Thoracic aorta (tissue), 2 donors: ENCODE measurements at regions not wholly inside any gene's neighbourhood (a gene's known extent, or its start where the extent isn't known, plus 50 kb on each side); places are given as distances from the start of the nearest gene placed in this dataset.
A peak's percentile ranks its signal among the peaks of the same experiment; 100 is the strongest.

Experiments used
- ATAC-seq: fragments of 150-250 bp; one replicate; pipeline ENCODE4 v1.8.0; 2017; ENCODE audit warnings: low read depth; ENCODE audit not compliant: insufficient number of reproducible peaks, low FRiP score
- DNase-seq: peaks from one replicate; pipeline ENCODE4 v3.0.0-alpha.2; 2020; ENCODE audit warnings: low spot score
- H3K27ac ChIP-seq, 2 donors: fragments of 200-600 bp; sonication (generic); 1 replicate in 1 of 2; 2 replicates in 1 of 2; pipeline ENCODE4 v1.5.1; 2016; ENCODE audit warnings: mild to moderate bottlenecking in 2 of 2, moderate library complexity in 2 of 2
- H3K27me3 ChIP-seq: fragments of 200-600 bp; sonication (generic); replicated peaks from 2 replicates; pipeline ENCODE4 v1.6.0; 2016; ENCODE audit warnings: mild to moderate bottlenecking; ENCODE audit not compliant: insufficient read depth
- H3K36me3 ChIP-seq: fragments of 200-600 bp; sonication (generic); one replicate; pipeline ENCODE4 v1.5.1; 2016
- H3K4me1 ChIP-seq, 2 donors: fragments of 200-600 bp; sonication (generic); 1 replicate in 1 of 2; 2 replicates in 1 of 2; pipeline versions ENCODE4 v1.5.1 to v1.6.0; 2016; ENCODE audit warnings: low read depth in 2 of 2, mild to moderate bottlenecking in 1 of 2; ENCODE audit not compliant: control insufficient read depth in 1 of 2
- H3K4me3 ChIP-seq: fragments of 200-600 bp; sonication (generic); 2 replicates; pipeline ENCODE4 v1.5.1; 2016; ENCODE audit warnings: mild to moderate bottlenecking
- H3K9me3 ChIP-seq: fragments of 200-600 bp; sonication (generic); 2 replicates; pipeline ENCODE4 v1.5.1; 2016
- CTCF ChIP-seq: fragments of 200-600 bp; sonication (generic); IDR thresholded peaks from one replicate; pipeline ENCODE4 v1.5.1; 2019; ENCODE audit warnings: antibody characterized with exemption

DNA sequence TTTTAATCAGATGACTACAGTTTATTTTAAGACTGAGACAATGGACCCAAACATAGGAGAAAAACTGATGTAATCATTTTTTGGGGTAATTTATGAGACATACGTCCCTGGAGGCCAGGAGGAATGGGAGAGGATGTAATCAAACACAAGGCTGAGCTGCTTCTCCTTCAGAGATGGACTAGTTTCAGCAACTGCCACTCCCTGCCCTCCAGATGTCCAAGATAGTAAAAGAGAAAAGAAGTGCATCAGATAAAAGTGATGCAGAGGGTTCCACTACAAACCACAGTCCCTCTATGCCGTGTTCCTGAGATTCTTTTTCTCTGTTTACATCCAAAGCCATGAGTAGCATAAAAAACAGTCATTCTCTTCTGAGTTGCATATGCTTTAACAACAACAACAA lies 101.1 kb downstream of the DACT1 start:
- no peak for DNase-seq

DNA sequence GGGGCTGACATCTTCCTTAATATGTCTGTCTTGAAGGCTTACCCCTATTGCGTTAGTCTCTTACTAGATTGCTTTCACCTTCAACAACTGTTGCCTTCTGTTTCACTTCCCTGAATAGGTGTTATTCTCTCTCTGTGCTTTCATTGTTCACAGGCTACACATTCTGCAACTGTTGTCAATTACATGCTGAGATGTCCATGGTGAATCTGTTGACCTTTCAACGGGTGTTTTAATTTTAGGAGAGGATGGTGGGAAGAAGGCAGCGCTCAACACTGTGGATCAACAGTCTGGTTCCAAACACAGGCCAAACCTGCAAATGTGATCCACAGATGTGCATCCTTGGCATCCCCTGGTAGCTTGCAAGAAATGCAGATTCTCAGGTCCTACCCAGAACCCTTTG lies 101.9 kb downstream of the DACT1 start:
- ATAC-seq = no peak
- H3K9me3 ChIP-seq = no peaks in the 10 kb centered on the region
- peaks cover 5 to 19% of the 10 kb centered on the region in 2 donors for H3K4me1 ChIP-seq
- no peaks in the 10 kb centered on the region for H3K36me3 ChIP-seq
- H3K27ac ChIP-seq = peak overlapping the region; percentile 39 to 61
- DNase-seq = no peak
- H3K27me3 ChIP-seq = no peaks in the 10 kb centered on the region
- H3K4me3 ChIP-seq = no peak overlapping the region
- TF ChIP-seq CTCF = no peak

More for the DNA sequence above, 101.1 kb downstream of the DACT1 start:
- no peak for TF ChIP-seq CTCF
- ATAC-seq = no peak
- Histone ChIP-seq H3K9me3 (no peaks in the 10 kb centered on the region), H3K4me1 (peaks cover 5 to 19% of the 10 kb centered on the region in 2 donors), H3K27ac (no peak overlapping the region), H3K27me3 (no peaks in the 10 kb centered on the region), H3K36me3 (no peaks in the 10 kb centered on the region), H3K4me3 (no peak overlapping the region)

- peak overlapping the region; percentile 12 for H3K4me3 ChIP-seq
- H3K27ac ChIP-seq = peak overlapping the region; percentile 52 to 61
- H3K4me1 ChIP-seq = peaks cover 5 to 19% of the 10 kb centered on the region in 2 donors
- no peaks in the 10 kb centered on the region for H3K36me3 ChIP-seq
- DNase-seq = no peak
- no peak for ATAC-seq
- no peaks in the 10 kb centered on the region for H3K9me3 ChIP-seq
- no peaks in the 10 kb centered on the region for H3K27me3 ChIP-seq
- TF ChIP-seq CTCF = no peak
These were observed 102.7 kb downstream of the DACT1 start for GRCh38 chr14:58740379-58740935.

- no peak for TF ChIP-seq CTCF
- H3K4me3 ChIP-seq = no peak overlapping the region
- H3K27me3 ChIP-seq = no peaks in the 10 kb centered on the region
- no peak overlapping the region for H3K27ac ChIP-seq
- no peaks in the 10 kb centered on the region for H3K36me3 ChIP-seq
- ATAC-seq (no peak), DNase-seq (no peak)
- peaks cover 14 to 23% of the 10 kb centered on the region in 2 donors for H3K4me1 ChIP-seq
- H3K9me3 ChIP-seq = no peaks in the 10 kb centered on the region
These were observed 107.1 kb downstream of the DACT1 start for GRCh38 chr14:58744801-58745394.

DNA sequence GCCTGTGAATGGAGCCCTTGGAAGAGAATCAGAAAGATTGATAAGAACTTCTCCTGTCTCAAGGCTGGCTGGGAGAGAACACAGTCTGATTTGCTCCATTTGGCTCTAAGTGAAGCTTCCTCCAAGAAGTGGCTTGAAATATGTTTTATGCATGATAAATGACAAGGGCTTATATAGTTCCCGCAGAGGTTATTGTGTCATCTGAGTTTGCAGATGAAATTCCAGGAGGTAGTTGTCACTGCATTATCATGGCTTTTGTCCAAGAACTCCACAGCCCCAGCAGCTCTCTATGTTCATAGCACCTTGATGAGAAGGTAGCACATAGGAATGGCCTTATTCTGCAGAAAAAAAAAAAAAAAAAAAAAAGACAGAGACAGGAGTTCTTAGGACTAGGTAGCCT lies 108.5 kb downstream of the DACT1 start:
- H3K4me3 ChIP-seq = no peak overlapping the region
- TF ChIP-seq CTCF = no peak
- H3K36me3 ChIP-seq = no peaks in the 10 kb centered on the region
- H3K9me3 ChIP-seq = no peaks in the 10 kb centered on the region
- DNase-seq (no peak), ATAC-seq (no peak)
- H3K4me1 ChIP-seq = peaks cover 9 to 14% of the 10 kb centered on the region in 2 donors
- no peak overlapping the region for H3K27ac ChIP-seq
- no peaks in the 10 kb centered on the region for H3K27me3 ChIP-seq
